Vagina (tissue), 2 donors: ENCODE measurements at regions not wholly inside any gene's neighbourhood (a gene's known extent, or its start where the extent isn't known, plus 50 kb on each side); places are given as distances from the start of the nearest gene placed in this dataset.

ENCODE experiments used
- POLR2A ChIP-seq, 2 donors: fragments of 450-650 bp; IDR thresholded peaks; one replicate each; pipeline ENCODE4 v1.6.1; 2017; ENCODE audit warnings: antibody characterized with exemption in 2 of 2, mild to moderate bottlenecking in 2 of 2, moderate library complexity in 2 of 2
- TF ChIP-seq, protein P1 (sequence below), 3 experiments: fragments of 450-650 bp in 2 of 3; fragments of 200-600 bp in 1 of 3; sonication (generic) in 1 of 3; IDR thresholded peaks; one replicate each; pipeline ENCODE4 v1.5.1; 2017 to 2019; ENCODE audit warnings: antibody characterized with exemption in 3 of 3, mild to moderate bottlenecking in 2 of 3, moderate library complexity in 2 of 3

DNA sequence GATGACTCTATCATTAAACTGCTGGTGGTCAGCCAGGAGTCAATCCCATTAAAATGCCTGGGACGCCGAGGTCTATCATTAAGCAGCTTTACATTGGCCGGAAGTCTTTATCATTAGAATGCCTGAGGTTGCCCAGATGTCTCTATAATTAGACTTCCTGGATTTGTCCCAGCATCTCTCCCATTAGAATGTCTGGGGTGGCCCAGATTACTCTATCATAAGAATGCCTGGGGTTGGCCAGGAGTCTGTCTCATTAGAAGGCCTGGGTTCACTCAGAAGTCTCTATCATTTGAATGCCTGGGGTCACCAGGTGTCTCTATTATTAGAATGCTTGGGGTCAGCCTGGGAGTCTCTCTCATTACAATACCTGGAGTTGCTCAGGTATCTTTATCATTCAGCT is 2227.2 kb downstream of the TP53TG3F start:
- TF ChIP-seq, protein P1, sequence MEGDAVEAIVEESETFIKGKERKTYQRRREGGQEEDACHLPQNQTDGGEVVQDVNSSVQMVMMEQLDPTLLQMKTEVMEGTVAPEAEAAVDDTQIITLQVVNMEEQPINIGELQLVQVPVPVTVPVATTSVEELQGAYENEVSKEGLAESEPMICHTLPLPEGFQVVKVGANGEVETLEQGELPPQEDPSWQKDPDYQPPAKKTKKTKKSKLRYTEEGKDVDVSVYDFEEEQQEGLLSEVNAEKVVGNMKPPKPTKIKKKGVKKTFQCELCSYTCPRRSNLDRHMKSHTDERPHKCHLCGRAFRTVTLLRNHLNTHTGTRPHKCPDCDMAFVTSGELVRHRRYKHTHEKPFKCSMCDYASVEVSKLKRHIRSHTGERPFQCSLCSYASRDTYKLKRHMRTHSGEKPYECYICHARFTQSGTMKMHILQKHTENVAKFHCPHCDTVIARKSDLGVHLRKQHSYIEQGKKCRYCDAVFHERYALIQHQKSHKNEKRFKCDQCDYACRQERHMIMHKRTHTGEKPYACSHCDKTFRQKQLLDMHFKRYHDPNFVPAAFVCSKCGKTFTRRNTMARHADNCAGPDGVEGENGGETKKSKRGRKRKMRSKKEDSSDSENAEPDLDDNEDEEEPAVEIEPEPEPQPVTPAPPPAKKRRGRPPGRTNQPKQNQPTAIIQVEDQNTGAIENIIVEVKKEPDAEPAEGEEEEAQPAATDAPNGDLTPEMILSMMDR (IDR thresholded peaks at IDR 0.05): no peak
- no peak for TF ChIP-seq POLR2A (IDR thresholded peaks at IDR 0.05)
